OCI-LY3 (cell line): ENCODE measurements at regions not wholly inside any gene's neighbourhood (a gene's known extent, or its start where the extent isn't known, plus 50 kb on each side); places are given as distances from the start of the nearest gene placed in this dataset.

Source experiments
- CTCF ChIP-seq: fragments of 200-600, 300-600 bp; sonication (generic); IDR thresholded peaks from 2 replicates; pipeline ENCODE4 v1.5.1; 2014; ENCODE audit warnings: antibody characterized with exemption, low read length, low read depth
- EZH2phosphoT487 ChIP-seq: fragments of 200-600 bp; shearing (Covaris generic); IDR thresholded peaks from 2 replicates; pipeline ENCODE4 v1.6.1; 2018; ENCODE audit warnings: antibody characterized with exemption, mixed run types, low read depth

GRCh38 chr13:22000191-22000590 is 329.3 kb downstream of the FGF9 start:
- TF ChIP-seq CTCF (no peak), EZH2phosphoT487 (no peak)
